ENCODE measurements at regions not wholly inside any gene's neighbourhood (a gene's known extent, or its start where the extent isn't known, plus 50 kb on each side); places are given as distances from the start of the nearest gene placed in this dataset.

DNA sequence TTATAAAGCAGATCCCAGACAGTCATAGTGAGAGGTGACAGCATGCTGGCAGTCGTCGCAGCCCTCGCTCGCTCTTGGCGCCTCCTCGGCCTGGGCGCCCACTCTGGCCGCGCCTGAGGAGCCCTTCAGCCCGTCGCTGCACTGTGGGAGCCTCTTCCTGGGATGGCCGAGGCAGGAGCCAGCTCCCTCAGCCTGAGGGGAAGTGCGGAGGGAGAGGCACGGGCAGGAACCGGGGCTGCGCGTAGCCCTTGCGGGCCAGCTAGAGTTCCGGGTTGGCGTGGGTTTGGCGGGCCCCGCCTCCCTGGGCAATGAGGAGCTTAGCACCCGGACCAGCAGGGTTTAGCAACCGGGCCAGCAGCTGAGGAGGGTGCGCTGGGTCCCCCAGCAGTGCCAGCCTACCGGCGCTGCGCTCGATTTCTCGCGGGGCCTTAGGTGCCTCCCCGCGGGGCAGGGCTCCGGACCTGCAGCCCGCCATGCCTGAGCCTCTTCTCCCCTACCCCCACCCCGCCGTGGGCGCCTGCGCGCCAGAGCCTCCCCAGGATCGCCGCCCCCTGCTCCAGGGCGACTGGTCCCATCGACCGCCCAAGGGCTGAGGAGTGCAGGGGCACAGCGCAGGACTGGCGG lies 451.2 kb upstream of the DCN start:
- intact Hi-C loops (cut with micrococcal nuclease; ENCODE audit: unreplicated experiment) = no loop called here
- H3K4me3 ChIP-seq (ENCODE audit: low read depth, low read length) = no peak overlapping the region
- H3K27me3 ChIP-seq (replicated peaks; ENCODE audit: control insufficient read depth, insufficient read depth, low read length) = no peaks in the 10 kb centered on the region
- no peak for DNase-seq
- Mint-ChIP-seq H3K4me3 (ENCODE audit: unreplicated experiment) (no peak overlapping the region), H3K27ac (ENCODE audit: unreplicated experiment) (no peak overlapping the region), H3K27me3 (ENCODE audit: insufficient read depth, unreplicated experiment) (no peaks in the 10 kb centered on the region), H3K9me3 (ENCODE audit: unreplicated experiment) (no peaks in the 10 kb centered on the region), H3K36me3 (ENCODE audit: insufficient read depth, unreplicated experiment) (no peaks in the 10 kb centered on the region), H3K4me1 (ENCODE audit: low read depth, unreplicated experiment) (no peaks in the 10 kb centered on the region)
- no TSS peak for BruUV-seq (replicated peaks)
- H3K4me1 ChIP-seq = no peaks in the 10 kb centered on the region
- H3K9me3 ChIP-seq = no peaks in the 10 kb centered on the region
- no peaks in the 10 kb centered on the region for H3K36me3 ChIP-seq (ENCODE audit: control insufficient read depth, insufficient read depth, low read length)
- no peak for TF ChIP-seq CTCF (IDR thresholded peaks at IDR 0.05; ENCODE audit: insufficient read depth in 1 of 2, low read depth in 1 of 2, low read length in 1 of 2, severe bottlenecking in 1 of 2, unreplicated experiment in 1 of 2)
- ChIA-PET POLR2A (no interaction called here), CTCF (no interaction called here)

GRCh38 chr12:91633206-91633605 lies 450.6 kb upstream of the DCN start:
- DNase-seq = no peak
- ChIA-PET CTCF (no interaction called here), POLR2A (no interaction called here)
- BruUV-seq (replicated peaks) = no TSS peak
- Mint-ChIP-seq H3K27me3 (ENCODE audit: insufficient read depth, unreplicated experiment) (no peaks in the 10 kb centered on the region), H3K9me3 (ENCODE audit: unreplicated experiment) (no peaks in the 10 kb centered on the region), H3K4me1 (ENCODE audit: low read depth, unreplicated experiment) (no peaks in the 10 kb centered on the region), H3K4me3 (ENCODE audit: unreplicated experiment) (no peak overlapping the region), H3K36me3 (ENCODE audit: insufficient read depth, unreplicated experiment) (no peaks in the 10 kb centered on the region), H3K27ac (ENCODE audit: unreplicated experiment) (no peak overlapping the region)
- H3K4me3 ChIP-seq (ENCODE audit: low read depth, low read length) = no peak overlapping the region
- no peaks in the 10 kb centered on the region for H3K27me3 ChIP-seq (replicated peaks; ENCODE audit: control insufficient read depth, insufficient read depth, low read length)
- no peak for TF ChIP-seq CTCF (IDR thresholded peaks at IDR 0.05; ENCODE audit: insufficient read depth in 1 of 2, low read depth in 1 of 2, low read length in 1 of 2, severe bottlenecking in 1 of 2, unreplicated experiment in 1 of 2)
- H3K9me3 ChIP-seq = no peaks in the 10 kb centered on the region
- intact Hi-C loops (cut with micrococcal nuclease; ENCODE audit: unreplicated experiment) = no loop called here
- H3K4me1 ChIP-seq = no peaks in the 10 kb centered on the region
- H3K36me3 ChIP-seq (ENCODE audit: control insufficient read depth, insufficient read depth, low read length) = no peaks in the 10 kb centered on the region

DNA sequence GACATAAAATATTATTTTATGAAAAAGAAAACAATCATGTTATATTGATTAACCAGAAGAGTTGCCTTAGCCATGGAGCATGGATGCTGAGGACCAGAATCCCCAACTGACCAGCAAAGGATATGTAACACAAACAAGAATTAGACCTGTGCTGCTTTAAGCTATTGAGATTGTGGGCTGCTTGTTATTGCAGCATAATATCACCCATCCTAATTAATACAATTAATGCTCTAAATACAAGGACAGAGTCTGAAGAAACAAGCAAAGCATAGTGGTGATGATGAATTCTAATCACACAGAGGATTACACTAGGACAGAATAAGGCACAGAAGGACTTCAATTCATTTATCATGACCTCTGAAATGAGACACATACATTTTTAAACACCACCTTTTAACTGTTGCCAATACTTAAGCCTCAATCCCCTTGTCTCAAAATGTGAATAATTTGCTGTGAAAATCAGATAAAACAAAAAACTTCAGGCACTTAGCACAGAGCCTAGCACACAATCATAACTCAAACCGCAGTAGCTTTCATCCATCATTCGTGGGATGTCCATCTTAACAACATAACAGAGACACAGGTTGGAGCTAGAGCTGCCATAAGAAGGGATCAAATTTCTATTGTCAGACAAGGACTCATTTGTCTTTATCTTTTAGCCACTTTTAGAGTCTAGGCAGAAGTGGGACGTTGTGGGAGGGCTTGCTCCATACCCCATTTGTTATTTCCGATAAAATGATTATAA lies 449.6 kb upstream of the DCN start:
- H3K36me3 Mint-ChIP-seq (ENCODE audit: insufficient read depth, unreplicated experiment) = no peaks in the 10 kb centered on the region
- no peaks in the 10 kb centered on the region for H3K9me3 ChIP-seq
- peaks cover 6% of the 10 kb centered on the region for H3K9me3 Mint-ChIP-seq (ENCODE audit: unreplicated experiment)
- no peaks in the 10 kb centered on the region for H3K27me3 Mint-ChIP-seq (ENCODE audit: insufficient read depth, unreplicated experiment)
- no peaks in the 10 kb centered on the region for H3K27me3 ChIP-seq (replicated peaks; ENCODE audit: control insufficient read depth, insufficient read depth, low read length)
- POLR2A ChIA-PET = no interaction called here
- intact Hi-C loops (cut with micrococcal nuclease; ENCODE audit: unreplicated experiment) = no loop called here
- DNase-seq = no peak
- CTCF ChIA-PET = interaction anchor here (0.6 kb wide), 1 partner anchor 136 kb away, joined by 5 read pairs; no protein-coding TSS in a partner anchor
- no peaks in the 10 kb centered on the region for H3K4me1 ChIP-seq
- no peak overlapping the region for H3K4me3 Mint-ChIP-seq (ENCODE audit: unreplicated experiment)
- no peak for TF ChIP-seq CTCF (IDR thresholded peaks at IDR 0.05; ENCODE audit: insufficient read depth in 1 of 2, low read depth in 1 of 2, low read length in 1 of 2, severe bottlenecking in 1 of 2, unreplicated experiment in 1 of 2)
- no peaks in the 10 kb centered on the region for H3K36me3 ChIP-seq (ENCODE audit: control insufficient read depth, insufficient read depth, low read length)
- no peak overlapping the region for H3K27ac Mint-ChIP-seq (ENCODE audit: unreplicated experiment)
- no peaks in the 10 kb centered on the region for H3K4me1 Mint-ChIP-seq (ENCODE audit: low read depth, unreplicated experiment)
- no TSS peak for BruUV-seq (replicated peaks)
- H3K4me3 ChIP-seq (ENCODE audit: low read depth, low read length) = no peak overlapping the region
